ENCODE measurements at regions not wholly inside any gene's neighbourhood (a gene's known extent, or its start where the extent isn't known, plus 50 kb on each side); places are given as distances from the start of the nearest gene placed in this dataset.

- Histone ChIP-seq H3K79me2 (replicated peaks; ENCODE audit: insufficient read depth) (no peaks in the 10 kb centered on the region), H3K36me3 (ENCODE audit: insufficient read depth) (no peaks in the 10 kb centered on the region), H4K20me1 (replicated peaks; ENCODE audit: insufficient read depth) (no peaks in the 10 kb centered on the region), H3K27ac (ENCODE audit: low read depth) (no peak overlapping the region), H3K4me3 (no peak overlapping the region), H3K4me1 (ENCODE audit: insufficient read depth) (no peaks in the 10 kb centered on the region), H3F3A (replicated peaks; ENCODE audit: low read depth) (no peaks in the 10 kb centered on the region), H2AFZ (no peak overlapping the region), H3K9me2 (ENCODE audit: insufficient read depth) (no peaks in the 10 kb centered on the region), H3K4me2 (no peak overlapping the region), H3K27me3 (ENCODE audit: insufficient read depth) (no peaks in the 10 kb centered on the region)
- Mint-ChIP-seq H3K4me3 (no peak overlapping the region), H3K4me1 (no peaks in the 10 kb centered on the region), H3K9me3 (peaks cover 19% of the 10 kb centered on the region; the same call in 2 of the 3 replicates), H3K36me3 (ENCODE audit: low read depth) (no peaks in the 10 kb centered on the region), H3K27ac (no peak overlapping the region), H3K27me3 (ENCODE audit: insufficient read depth, low read depth, poor library complexity) (no peaks in the 10 kb centered on the region)
- ATAC-seq (no peak), DNase-seq (ENCODE audit: low spot score) (no peak)
- no peak for TF ChIP-seq ETS1 (IDR thresholded peaks at IDR 0.05)
- TF ChIP-seq JUNB (IDR thresholded peaks at IDR 0.05; ENCODE audit: unreplicated experiment) = no peak
- TF ChIP-seq ZNF331 (CRISPR knock-in tag; IDR thresholded peaks at IDR 0.05; ENCODE audit: low read depth) = no peak
- no peak for TF ChIP-seq NANOG (IDR thresholded peaks at IDR 0.05; ENCODE audit: borderline replicate concordance)
- TF ChIP-seq ZNF462 (CRISPR knock-in tag; IDR thresholded peaks at IDR 0.05) = no peak
- no peak for TF ChIP-seq CREB1 (CRISPR knock-in tag; IDR thresholded peaks at IDR 0.05; ENCODE audit: low read depth)
- no peak for TF ChIP-seq POLR2AphosphoS5 (IDR thresholded peaks at IDR 0.05; ENCODE audit: low read depth)
- no peak for TF ChIP-seq STAT1 (IDR thresholded peaks at IDR 0.05; ENCODE audit: unreplicated experiment)
- TF ChIP-seq EZH2 (IDR thresholded peaks at IDR 0.05; ENCODE audit: low read depth, unreplicated experiment) = no peak
- no peak for TF ChIP-seq REST (IDR thresholded peaks at IDR 0.05; ENCODE audit: unreplicated experiment)
- TF ChIP-seq EZH2phosphoT487 (IDR thresholded peaks at IDR 0.05; ENCODE audit: unreplicated experiment) = no peak
- TF ChIP-seq ZNF114 (CRISPR knock-in tag; IDR thresholded peaks at IDR 0.05) = no peak
Observed at GRCh38 chr21:23638131-23638695, 1969.1 kb downstream of the MRPL39 start.

All from GM23338 (cell line).